T47D (cell line): ENCODE measurements at regions not wholly inside any gene's neighbourhood (a gene's known extent, or its start where the extent isn't known, plus 50 kb on each side); places are given as distances from the start of the nearest gene placed in this dataset.

Source experiments
- DNase-seq, 2 experiments: peaks; one replicate each; pipeline versions ENCODE4 v3.0.0 to v3.0.0-alpha.2; 2011 to 2012; ENCODE audit warnings: low read depth in 1 of 2, low spot score in 1 of 2
- JUND ChIP-seq: IDR thresholded peaks from 2 replicates; pipeline ENCODE4 v1.6.1; 2012; ENCODE audit warnings: low read depth
- in situ Hi-C: cut with HindIII; loops from 2 replicates; pipeline ENCODE4 v1.10.0; 2016; ENCODE audit warnings: low sequenced_read_pairs, low pct_unique_long_range_greater_than_20kb

DNA sequence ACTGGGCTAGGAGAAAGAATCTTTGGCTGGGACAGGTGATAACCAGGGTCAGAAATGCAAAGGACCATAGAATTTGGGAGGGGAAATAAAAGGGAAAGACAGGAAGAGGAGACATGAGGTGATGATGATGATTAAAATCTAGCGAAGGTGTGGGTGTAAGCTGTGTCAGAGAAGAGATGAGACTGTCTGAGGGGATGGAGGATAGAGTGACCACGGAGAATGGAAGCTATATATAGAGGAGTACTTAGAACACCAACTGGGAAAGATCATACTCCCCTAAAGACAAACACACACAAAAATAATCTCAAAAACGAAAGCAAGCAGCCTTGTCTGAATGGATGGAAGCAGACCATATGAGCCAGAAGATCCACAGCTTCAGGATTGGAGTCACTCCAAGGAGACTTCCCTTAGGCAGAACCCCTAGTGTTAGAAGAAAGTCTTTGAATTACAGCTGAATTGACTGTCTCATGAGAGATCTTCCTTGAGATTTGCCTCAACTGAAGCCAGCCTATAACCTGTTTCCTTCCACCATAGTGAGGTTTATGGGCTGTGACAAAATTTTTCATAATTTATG is 115.2 kb upstream of the DAZL start:
- DNase-seq: no peak
- in situ Hi-C loops: no loop called here
- TF ChIP-seq JUND: no peak

DNA sequence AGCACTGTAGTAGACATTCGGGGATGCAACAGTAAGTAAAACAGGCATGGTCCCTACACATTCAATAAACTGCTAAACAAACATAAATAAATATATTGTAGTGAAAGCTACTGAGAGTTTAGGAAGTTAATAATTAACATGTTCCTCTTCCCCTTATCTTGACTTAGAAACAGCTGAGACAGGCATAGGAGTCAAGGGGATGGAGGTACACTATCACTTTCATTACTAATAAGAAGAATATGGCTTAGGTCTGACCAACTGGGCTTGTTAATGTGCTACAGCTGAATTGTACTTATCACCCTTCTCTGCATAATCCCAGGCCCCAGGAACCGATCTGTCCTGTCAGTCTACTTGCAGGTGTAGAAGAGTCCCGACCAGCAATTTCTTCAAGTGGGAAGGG is 116.3 kb upstream of the DAZL start:
- in situ Hi-C loops: no loop called here
- TF ChIP-seq JUND: no peak
- DNase-seq: no peak

DNA sequence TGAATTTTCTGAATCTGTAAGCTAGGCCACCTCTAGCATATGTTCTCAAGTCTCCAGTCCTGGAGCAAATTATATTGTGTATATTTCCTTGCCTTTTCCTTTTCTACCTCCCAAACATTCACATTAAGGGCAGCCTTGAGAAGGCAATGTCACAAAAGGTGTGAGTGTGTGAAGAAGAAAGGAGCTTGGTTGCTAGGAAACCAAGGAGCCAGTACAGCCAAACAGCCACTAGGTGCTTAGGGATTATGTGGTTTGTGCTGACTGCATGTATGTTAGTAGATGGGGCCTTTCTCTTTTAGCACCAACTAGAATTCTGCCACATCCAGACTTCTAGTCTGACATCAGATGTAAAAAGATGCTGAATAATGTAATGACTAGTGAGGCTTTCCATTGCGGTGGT is 118.8 kb upstream of the DAZL start:
- no peak for TF ChIP-seq JUND
- in situ Hi-C loops: no loop called here
- DNase-seq: no peak

DNA sequence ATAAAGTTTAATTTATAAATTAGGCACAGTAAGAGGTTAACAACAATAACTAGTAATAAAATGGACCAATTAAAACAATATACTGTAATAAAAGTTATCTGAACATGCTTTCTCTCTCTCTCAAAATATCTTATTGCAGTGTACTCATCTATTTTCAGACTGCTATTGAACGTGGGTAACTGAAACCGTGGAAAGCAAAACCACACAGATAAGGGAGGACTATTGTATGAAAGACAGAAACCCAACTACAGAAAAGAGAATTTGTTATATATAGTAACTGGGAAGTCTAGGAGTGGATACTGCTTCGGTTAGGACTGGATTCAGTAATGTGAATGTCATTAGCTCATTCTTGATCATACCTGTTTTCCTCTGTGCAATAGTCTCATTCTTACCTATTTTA is 119.3 kb upstream of the DAZL start:
- TF ChIP-seq JUND: no peak
- in situ Hi-C loops: no loop called here
- no peak for DNase-seq

DNA sequence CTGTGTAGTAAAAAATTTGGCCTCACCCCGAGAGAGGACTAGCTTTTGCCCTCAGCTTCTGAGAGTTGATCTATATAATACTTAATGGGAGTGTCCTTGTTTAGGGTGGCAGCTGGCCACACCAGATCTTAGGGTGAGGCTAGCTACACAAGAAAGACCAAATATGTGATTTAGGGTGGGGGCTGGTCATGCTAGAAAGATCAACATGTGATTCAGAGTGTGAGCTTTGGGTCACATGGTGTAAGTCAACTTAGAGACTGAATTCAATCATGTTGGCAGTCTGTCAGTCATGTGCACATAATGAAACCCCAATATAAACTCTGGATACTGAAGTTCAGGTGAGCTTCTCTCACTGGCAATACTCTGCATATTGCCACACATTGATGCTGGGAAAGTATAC is 120.7 kb upstream of the DAZL start:
- no peak for DNase-seq
- in situ Hi-C loops: no loop called here
- TF ChIP-seq JUND: no peak

DNA sequence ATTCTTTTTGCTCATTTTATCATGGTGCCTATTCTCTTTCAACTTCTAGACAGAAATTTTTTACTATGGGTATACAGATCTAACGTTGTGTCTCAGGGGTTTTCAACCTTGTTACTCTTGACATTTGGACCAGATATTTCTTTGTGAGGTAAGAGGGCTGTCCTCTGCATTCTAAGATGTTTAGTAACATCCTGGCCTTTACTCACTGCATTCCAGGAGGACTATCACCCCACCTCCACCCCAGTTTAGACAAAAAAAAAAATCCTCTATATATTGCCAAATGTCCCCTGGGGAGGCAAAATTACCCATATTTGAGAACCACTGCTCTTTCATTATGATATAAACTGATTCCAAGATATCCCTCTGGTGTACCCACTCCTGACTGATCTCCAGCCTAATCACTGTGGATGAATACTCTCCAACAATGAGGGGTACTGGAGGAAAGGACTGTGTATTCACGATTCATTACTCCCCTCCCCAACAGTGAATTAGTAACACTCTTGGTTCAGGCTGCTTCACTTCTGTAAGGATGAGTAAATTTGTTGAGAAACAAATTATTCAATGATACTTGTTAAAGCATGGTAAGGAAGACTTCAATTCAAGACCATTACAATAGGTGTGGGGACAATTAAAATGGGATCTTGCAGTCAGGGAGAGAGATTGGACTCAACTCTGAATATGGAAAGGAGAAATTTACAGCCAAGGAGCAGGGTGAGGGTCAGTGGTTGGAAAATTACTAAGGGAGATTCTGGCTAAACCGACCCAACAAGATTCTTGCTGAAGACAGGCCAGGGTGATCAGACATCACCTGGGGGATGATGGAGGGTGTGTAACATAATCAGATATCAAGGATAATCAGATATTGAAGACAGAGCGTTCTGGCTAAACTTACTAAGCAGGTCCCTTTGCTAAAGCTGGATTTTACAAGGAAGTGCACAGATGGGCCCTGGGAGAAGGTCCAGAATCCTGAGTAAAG is 123.8 kb upstream of the DAZL start:
- in situ Hi-C loops: no loop called here
- TF ChIP-seq JUND: no peak
- no peak for DNase-seq

DNA sequence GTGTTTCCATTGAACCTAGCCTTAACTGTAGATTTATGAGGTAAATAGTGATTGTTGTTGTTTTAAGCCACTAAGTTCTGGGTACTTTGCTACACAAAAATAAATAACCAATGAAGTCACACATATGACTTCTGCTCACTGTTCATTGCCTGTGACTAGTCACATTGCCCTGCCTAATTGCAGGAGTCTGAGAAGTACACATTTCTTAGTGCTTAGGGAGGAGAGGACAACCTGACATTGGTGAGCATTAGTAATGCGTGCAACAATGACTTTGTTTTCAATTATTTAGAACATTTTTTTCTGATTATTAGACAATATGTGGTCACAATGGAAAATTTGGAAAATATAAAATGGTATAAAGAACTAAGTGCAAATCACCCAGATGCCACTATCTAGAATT is 133.2 kb upstream of the DAZL start:
- TF ChIP-seq JUND: no peak
- in situ Hi-C loops: no loop called here

DNA sequence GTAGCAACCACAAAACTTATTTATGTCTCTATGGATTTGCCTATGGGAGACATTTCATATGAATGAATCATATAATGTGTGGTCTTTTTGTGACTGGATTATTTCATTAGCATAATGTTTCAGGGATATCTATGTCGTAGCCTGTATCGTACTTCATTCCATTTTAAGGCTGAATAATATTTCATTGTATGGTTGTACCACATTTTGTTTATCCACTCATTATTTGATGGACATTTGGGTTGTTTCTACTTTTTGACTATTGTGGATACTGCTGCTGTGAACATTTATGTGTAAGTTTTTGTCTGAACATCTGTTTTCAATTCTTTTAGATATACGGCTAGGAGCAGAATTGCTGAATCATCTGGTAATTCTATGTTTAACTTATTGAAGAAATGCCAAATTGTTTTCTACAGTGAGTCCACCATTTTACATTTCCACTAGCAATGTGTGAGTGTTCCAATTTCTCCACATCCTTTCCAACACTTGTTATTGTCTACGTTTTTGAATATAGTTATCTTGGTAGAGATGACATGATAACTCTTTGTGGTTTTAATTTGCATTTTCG is 134.4 kb upstream of the DAZL start:
- TF ChIP-seq JUND: no peak
- in situ Hi-C loops: no loop called here
- no peak for DNase-seq

More for the DNA sequence above, 133.2 kb upstream of the DAZL start:
- DNase-seq: no peak

DNA sequence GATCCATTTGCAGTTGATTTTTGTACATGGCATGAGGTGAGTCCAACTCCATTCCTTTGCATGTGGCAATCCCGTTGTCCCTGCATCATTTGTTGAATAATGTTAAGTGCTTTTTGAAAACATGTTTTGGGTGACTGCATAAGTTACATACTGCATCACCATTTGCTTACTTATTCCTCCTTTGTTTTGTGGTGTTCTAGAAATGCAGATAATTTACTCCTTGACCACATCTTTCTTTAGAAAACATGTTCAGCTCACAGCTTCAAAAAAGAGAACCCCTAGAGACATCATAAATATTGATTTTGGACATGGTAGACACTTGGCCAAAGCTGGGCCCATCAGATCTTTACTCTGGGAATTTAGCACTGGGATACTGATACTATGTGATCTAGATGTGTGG is 135.3 kb upstream of the DAZL start:
- in situ Hi-C loops: no loop called here
- no peak for TF ChIP-seq JUND
- DNase-seq: no peak

DNA sequence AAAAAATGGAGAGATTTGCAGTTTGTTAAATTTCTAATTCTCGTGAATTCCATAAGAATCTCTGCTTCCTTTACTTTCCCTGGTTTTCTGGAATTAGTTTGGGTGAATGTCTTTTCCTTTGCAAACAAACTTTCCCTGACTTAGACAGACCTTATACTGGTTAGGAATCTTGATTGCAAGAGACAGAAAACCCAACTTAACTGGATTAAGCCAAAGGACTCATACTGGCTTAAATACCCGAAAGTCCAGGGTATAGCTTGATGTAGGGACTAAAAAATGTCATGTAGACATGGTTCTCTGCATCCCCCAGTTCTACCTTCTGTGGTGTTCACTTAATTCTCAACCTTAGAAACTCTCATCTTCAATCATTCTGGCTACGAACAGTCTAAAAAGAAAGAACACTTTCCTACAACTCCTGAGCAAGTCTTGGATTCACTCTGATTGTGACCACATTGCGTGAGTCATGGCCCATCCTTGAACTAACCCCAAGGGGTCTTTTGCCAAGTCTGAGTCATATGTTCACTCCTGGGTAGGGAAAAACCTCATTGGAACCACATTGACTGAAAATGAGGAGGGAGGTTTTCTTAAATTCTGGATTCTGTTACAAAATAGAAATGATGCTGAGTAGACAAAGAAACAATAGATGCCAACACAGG is 136.0 kb upstream of the DAZL start:
- TF ChIP-seq JUND: no peak
- DNase-seq: no peak
- in situ Hi-C loops: no loop called here

DNA sequence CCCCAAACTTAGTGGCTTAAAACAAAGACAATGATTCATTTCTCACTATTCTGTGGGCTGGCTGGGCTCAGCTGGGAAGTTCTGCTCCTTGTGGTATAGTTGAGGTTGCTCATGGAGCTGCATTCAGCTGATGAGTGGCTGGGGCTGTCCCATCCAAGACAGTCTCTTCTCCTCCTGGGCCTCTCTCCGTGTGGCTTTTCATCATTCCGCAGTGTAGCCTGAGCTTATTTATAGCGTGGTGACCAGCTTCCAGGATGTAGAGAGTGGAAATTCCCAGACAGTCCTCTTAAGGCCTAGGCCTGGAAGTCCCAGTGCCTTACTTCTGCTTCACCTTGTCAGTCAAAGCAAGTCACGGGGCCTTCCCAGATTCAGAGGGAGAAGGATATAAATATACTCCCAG is 136.7 kb upstream of the DAZL start:
- in situ Hi-C loops: no loop called here
- TF ChIP-seq JUND: no peak
- DNase-seq: no peak

DNA sequence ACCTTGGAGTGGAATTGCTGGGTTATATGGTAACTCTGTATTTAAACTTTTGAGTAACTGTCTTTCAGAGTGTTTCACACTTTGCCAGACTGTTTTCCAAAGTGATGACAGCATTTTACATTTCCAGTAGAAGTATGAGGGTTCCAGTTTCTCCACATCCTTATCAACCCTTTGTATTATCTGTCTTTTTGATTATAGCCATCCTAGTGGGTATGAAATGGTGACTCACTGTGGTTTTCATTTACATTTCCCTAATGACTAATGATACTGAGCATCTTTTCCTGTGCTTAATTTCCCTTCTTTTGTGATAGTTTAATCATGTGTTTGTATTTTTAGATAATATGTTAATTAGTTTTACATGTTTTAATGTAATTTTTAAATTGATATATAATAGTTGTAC is 138.1 kb upstream of the DAZL start:
- TF ChIP-seq JUND: no peak
- in situ Hi-C loops: no loop called here
- DNase-seq: no peak
